Parathyroid adenoma (tissue), 2 donors: ENCODE measurements at regions not wholly inside any gene's neighbourhood (a gene's known extent, or its start where the extent isn't known, plus 50 kb on each side); places are given as distances from the start of the nearest gene placed in this dataset.
A peak's percentile ranks its signal among the peaks of the same experiment; 100 is the strongest.

Experiments used
- H2AFZ ChIP-seq: fragments of 300-600 bp; sonication (generic); one replicate; pipeline ENCODE4 v1.7.0; 2017; ENCODE audit warnings: antibody characterized with exemption, mild to moderate bottlenecking
- H3K27ac ChIP-seq: fragments of 300-600 bp; sonication (generic); one replicate; pipeline ENCODE4 v1.7.0; 2017
- H3K27me3 ChIP-seq: fragments of 300-600 bp; sonication (generic); one replicate; pipeline ENCODE4 v1.7.0; 2017; ENCODE audit warnings: low read length; ENCODE audit not compliant: control insufficient read depth, insufficient read depth
- H3K36me3 ChIP-seq: fragments of 300-600 bp; sonication (generic); one replicate; pipeline ENCODE4 v1.7.0; 2017; ENCODE audit warnings: low read length; ENCODE audit not compliant: control insufficient read depth, insufficient read depth
- H3K4me1 ChIP-seq: fragments of 300-600 bp; sonication (generic); one replicate; pipeline ENCODE4 v1.7.0; 2017; ENCODE audit warnings: control low read depth
- H3K4me2 ChIP-seq: fragments of 300-600 bp; sonication (generic); one replicate; pipeline ENCODE4 v1.7.0; 2017; ENCODE audit warnings: low read length
- H3K4me3 ChIP-seq: fragments of 300-600 bp; sonication (generic); one replicate; pipeline ENCODE4 v1.7.0; 2017; ENCODE audit warnings: low read depth, low read length
- H3K79me2 ChIP-seq: fragments of 300-600 bp; sonication (generic); one replicate; pipeline ENCODE4 v1.7.0; 2017; ENCODE audit warnings: control low read depth
- H3K9ac ChIP-seq: fragments of 300-600 bp; sonication (generic); one replicate; pipeline ENCODE4 v1.7.0; 2017; ENCODE audit warnings: mild to moderate bottlenecking
- H3K9me3 ChIP-seq: fragments of 300-600 bp; sonication (generic); one replicate; pipeline ENCODE4 v1.7.0; 2017; ENCODE audit warnings: low read length; ENCODE audit not compliant: control insufficient read depth
- CTCF ChIP-seq: fragments of 300-600 bp; sonication (generic); IDR thresholded peaks from one replicate; pipeline ENCODE4 v1.7.0; 2017; ENCODE audit warnings: antibody characterized with exemption, mild to moderate bottlenecking
- donor health status: primary hyperparathyroidism.

GRCh38 chr3:145182196-145182911, 978.6 kb downstream of the PLOD2 start:
- H3K4me2 ChIP-seq, result peak overlapping the region; percentile 28
- H3K27me3 ChIP-seq, result no peaks in the 10 kb centered on the region
- no peak overlapping the region for H3K27ac ChIP-seq
- peaks cover 2% of the 10 kb centered on the region for H3K4me1 ChIP-seq
- H3K36me3 ChIP-seq, result no peaks in the 10 kb centered on the region
- peak overlapping the region; percentile 10 for H2AFZ ChIP-seq
- no peak overlapping the region for H3K4me3 ChIP-seq
- H3K9ac ChIP-seq, result no peak overlapping the region
- TF ChIP-seq CTCF, result no peak
- no peaks in the 10 kb centered on the region for H3K79me2 ChIP-seq
- no peaks in the 10 kb centered on the region for H3K9me3 ChIP-seq

DNA sequence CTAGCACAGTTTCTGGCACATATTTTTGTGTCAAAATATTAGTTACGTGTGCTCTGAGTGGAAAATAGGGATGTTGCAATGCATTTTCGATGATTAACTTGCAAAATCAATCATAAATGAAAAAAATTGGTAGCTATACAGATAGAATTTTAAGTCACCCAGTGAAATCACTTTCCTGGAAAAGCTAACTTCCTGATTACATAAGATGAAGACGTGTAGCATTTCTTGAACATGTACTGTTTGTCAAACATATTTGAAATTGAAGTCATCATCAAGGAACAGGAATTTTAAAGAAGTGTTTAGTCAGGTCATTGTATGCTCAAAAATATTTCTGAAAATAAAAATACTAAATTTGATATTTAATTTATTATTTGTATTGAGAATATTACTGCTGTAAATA, 977.7 kb downstream of the PLOD2 start:
- Histone ChIP-seq H3K27ac (no peak overlapping the region), H2AFZ (no peak overlapping the region), H3K27me3 (no peaks in the 10 kb centered on the region), H3K79me2 (no peaks in the 10 kb centered on the region), H3K4me1 (peaks cover 2% of the 10 kb centered on the region), H3K4me3 (no peak overlapping the region), H3K9ac (no peak overlapping the region), H3K36me3 (no peaks in the 10 kb centered on the region), H3K9me3 (no peaks in the 10 kb centered on the region), H3K4me2 (no peak overlapping the region)
- TF ChIP-seq CTCF, result no peak

DNA sequence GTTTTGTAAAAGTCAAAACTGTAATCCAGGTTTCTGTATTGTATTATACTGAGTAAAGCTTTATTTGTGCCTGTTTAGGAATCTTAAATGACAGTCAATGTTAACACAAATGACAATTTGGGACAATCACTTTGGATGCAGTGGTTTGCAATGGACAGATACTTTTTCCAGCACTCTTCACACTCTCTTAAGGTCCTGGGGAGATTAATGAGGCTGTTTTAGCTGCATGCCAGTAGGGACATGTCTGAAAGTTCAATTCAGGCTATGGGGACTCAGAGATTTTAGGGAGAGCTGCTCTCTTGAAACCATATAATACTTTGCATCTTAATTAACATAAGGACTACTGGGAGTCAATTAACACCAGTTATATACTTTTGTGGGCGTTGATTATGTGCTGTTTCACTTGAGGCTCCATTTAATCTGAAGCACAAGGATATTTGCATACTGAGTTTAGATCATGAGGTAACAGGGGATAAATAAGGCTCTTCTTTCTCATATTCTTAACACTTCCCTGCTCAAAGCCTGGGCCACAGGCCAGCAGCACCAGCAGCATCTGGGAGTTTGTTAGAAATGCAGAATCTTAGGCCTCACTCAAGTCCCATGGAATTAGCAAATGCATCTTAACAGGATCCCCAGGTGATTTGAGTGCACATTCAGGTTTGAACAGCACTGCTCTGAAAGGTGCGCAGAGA, 972.8 kb downstream of the PLOD2 start:
- Histone ChIP-seq H3K9me3 (no peaks in the 10 kb centered on the region), H3K79me2 (no peaks in the 10 kb centered on the region), H3K4me1 (no peaks in the 10 kb centered on the region), H3K27ac (no peak overlapping the region), H3K9ac (no peak overlapping the region), H2AFZ (no peak overlapping the region), H3K27me3 (no peaks in the 10 kb centered on the region), H3K36me3 (no peaks in the 10 kb centered on the region), H3K4me3 (no peak overlapping the region), H3K4me2 (no peak overlapping the region)
- TF ChIP-seq CTCF, result no peak

DNA sequence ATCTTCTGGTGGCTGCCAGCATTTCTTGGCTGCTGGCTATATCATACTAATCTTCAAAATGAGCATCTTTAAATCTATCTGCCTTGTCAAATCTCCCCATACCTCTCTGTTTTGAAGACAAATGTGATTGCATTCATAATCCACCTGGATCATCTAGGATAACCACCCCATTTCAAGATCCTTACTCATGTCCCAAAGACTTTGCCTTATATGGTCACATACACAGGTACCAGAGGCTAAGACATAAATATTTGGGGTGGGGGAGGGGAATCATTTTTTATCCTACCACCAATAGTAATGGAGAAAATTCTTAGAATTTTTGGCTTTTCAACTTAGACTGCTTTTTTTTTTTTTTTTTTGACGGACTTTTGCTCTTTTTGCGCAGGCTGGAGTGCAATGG, 970.8 kb downstream of the PLOD2 start:
- no peaks in the 10 kb centered on the region for H3K9me3 ChIP-seq
- H3K27ac ChIP-seq, result no peak overlapping the region
- no peaks in the 10 kb centered on the region for H3K36me3 ChIP-seq
- no peaks in the 10 kb centered on the region for H3K4me1 ChIP-seq
- no peak overlapping the region for H3K4me2 ChIP-seq
- H3K4me3 ChIP-seq, result no peak overlapping the region
- H3K9ac ChIP-seq, result no peak overlapping the region
- no peaks in the 10 kb centered on the region for H3K79me2 ChIP-seq
- no peak for TF ChIP-seq CTCF
- no peaks in the 10 kb centered on the region for H3K27me3 ChIP-seq
- no peak overlapping the region for H2AFZ ChIP-seq
